Keratinocyte (primary cell): ENCODE measurements at regions not wholly inside any gene's neighbourhood (a gene's known extent, or its start where the extent isn't known, plus 50 kb on each side); places are given as distances from the start of the nearest gene placed in this dataset.

Source experiments
- EZH2 ChIP-seq: IDR thresholded peaks from one replicate; pipeline ENCODE4 v1.6.1; 2012; ENCODE audit warnings: inconsistent platforms, mild to moderate bottlenecking, low read length, moderate library complexity
- TF ChIP-seq, protein P1 (sequence below), 3 experiments: IDR thresholded peaks in 1 of 3; conservative IDR thresholded peaks in 1 of 3; optimal IDR thresholded peaks in 1 of 3; 2 replicates in 2 of 3; 3 replicates in 1 of 3; pipeline versions ENCODE3 to v1.5.1; 2011; ENCODE audit warnings: low read length in 3 of 3, mild to moderate bottlenecking in 3 of 3, moderate library complexity in 2 of 3, control low read depth in 1 of 3, inconsistent platforms in 1 of 3; ENCODE audit not compliant: insufficient read depth in 2 of 3; ENCODE audit errors: extremely low read depth in 1 of 3

- TF ChIP-seq, protein P1, sequence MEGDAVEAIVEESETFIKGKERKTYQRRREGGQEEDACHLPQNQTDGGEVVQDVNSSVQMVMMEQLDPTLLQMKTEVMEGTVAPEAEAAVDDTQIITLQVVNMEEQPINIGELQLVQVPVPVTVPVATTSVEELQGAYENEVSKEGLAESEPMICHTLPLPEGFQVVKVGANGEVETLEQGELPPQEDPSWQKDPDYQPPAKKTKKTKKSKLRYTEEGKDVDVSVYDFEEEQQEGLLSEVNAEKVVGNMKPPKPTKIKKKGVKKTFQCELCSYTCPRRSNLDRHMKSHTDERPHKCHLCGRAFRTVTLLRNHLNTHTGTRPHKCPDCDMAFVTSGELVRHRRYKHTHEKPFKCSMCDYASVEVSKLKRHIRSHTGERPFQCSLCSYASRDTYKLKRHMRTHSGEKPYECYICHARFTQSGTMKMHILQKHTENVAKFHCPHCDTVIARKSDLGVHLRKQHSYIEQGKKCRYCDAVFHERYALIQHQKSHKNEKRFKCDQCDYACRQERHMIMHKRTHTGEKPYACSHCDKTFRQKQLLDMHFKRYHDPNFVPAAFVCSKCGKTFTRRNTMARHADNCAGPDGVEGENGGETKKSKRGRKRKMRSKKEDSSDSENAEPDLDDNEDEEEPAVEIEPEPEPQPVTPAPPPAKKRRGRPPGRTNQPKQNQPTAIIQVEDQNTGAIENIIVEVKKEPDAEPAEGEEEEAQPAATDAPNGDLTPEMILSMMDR (optimal IDR thresholded peaks at IDR 0.05 in 1 of 3, IDR thresholded peaks at IDR 0.05 in 1 of 3, conservative IDR thresholded peaks at IDR 0.05 in 1 of 3; ENCODE audit: extremely low read depth in 1 of 3, insufficient read depth in 2 of 3, low read length in 3 of 3): no peak
- TF ChIP-seq EZH2: no peak
Measured at GRCh38 chr12:45655743-45656142, 73.8 kb upstream of the ARID2 start.
